ENCODE measurements at regions not wholly inside any gene's neighbourhood (a gene's known extent, or its start where the extent isn't known, plus 50 kb on each side); places are given as distances from the start of the nearest gene placed in this dataset.
A peak's percentile ranks its signal among the peaks of the same experiment; 100 is the strongest.

GRCh38 chr6:22926790-22927354 lies 357.5 kb downstream of the HDGFL1 start:
- Histone ChIP-seq H3K4me3 (no peak overlapping the region), H4K20me1 (ENCODE audit: insufficient read depth, poor library complexity, severe bottlenecking) (no peaks in the 10 kb centered on the region), H3K27me3 (no peaks in the 10 kb centered on the region), H3K79me2 (no peaks in the 10 kb centered on the region), H3K36me3 (replicated peaks; ENCODE audit: insufficient read depth, low read depth) (no peaks in the 10 kb centered on the region), H3K4me2 (no peak overlapping the region), H3K9me2 (replicated peaks; ENCODE audit: insufficient read depth) (no peaks in the 10 kb centered on the region), H3K9me3 (ENCODE audit: low read depth) (no peaks in the 10 kb centered on the region), H3K4me1 (ENCODE audit: insufficient read depth) (peaks cover 7% of the 10 kb centered on the region), H2AFZ (no peak overlapping the region), H3K27ac (no peak overlapping the region)
- peak; percentile 16 for DNase-seq (ENCODE audit: low spot score)
- TF ChIP-seq EZH2 (IDR thresholded peaks at IDR 0.05; ENCODE audit: borderline replicate concordance) (no peak), EZH2phosphoT487 (IDR thresholded peaks at IDR 0.05; ENCODE audit: low read depth, severe bottlenecking, unreplicated experiment) (no peak), CTCF (IDR thresholded peaks at IDR 0.05; ENCODE audit: poor library complexity) (no peak)
- 55% methylated on average over 2 of the region's 2 CpGs for WGBS (ENCODE audit: low lambda C conversion rate, missing lambda C conversion rate)

- Histone ChIP-seq H2AFZ (no peak overlapping the region), H3K36me3 (replicated peaks; ENCODE audit: insufficient read depth, low read depth) (no peaks in the 10 kb centered on the region), H3K27me3 (no peaks in the 10 kb centered on the region), H3K4me3 (no peak overlapping the region), H3K9me2 (replicated peaks; ENCODE audit: insufficient read depth) (no peaks in the 10 kb centered on the region), H3K79me2 (no peaks in the 10 kb centered on the region), H3K27ac (no peak overlapping the region), H4K20me1 (ENCODE audit: insufficient read depth, poor library complexity, severe bottlenecking) (no peaks in the 10 kb centered on the region), H3K4me1 (ENCODE audit: insufficient read depth) (peaks cover 7% of the 10 kb centered on the region), H3K9me3 (ENCODE audit: low read depth) (no peaks in the 10 kb centered on the region), H3K4me2 (no peak overlapping the region)
- TF ChIP-seq EZH2phosphoT487 (IDR thresholded peaks at IDR 0.05; ENCODE audit: low read depth, severe bottlenecking, unreplicated experiment) (no peak), EZH2 (IDR thresholded peaks at IDR 0.05; ENCODE audit: borderline replicate concordance) (no peak), CTCF (IDR thresholded peaks at IDR 0.05; ENCODE audit: poor library complexity) (no peak)
- no peak for DNase-seq (ENCODE audit: low spot score)
- 85% methylated on average over 2 of the region's 2 CpGs for WGBS (ENCODE audit: low lambda C conversion rate, missing lambda C conversion rate)
Measured at GRCh38 chr6:22928775-22929174, 359.4 kb downstream of the HDGFL1 start.

- no peak overlapping the region for H2AFZ ChIP-seq
- H3K4me3 ChIP-seq: no peak overlapping the region
- H3K27me3 ChIP-seq: no peaks in the 10 kb centered on the region
- H4K20me1 ChIP-seq (ENCODE audit: insufficient read depth, poor library complexity, severe bottlenecking): no peaks in the 10 kb centered on the region
- H3K4me2 ChIP-seq: no peak overlapping the region
- 71% methylated on average over 4 of the region's 4 CpGs for WGBS (ENCODE audit: low lambda C conversion rate, missing lambda C conversion rate)
- no peak for TF ChIP-seq CTCF (IDR thresholded peaks at IDR 0.05; ENCODE audit: poor library complexity)
- TF ChIP-seq EZH2phosphoT487 (IDR thresholded peaks at IDR 0.05; ENCODE audit: low read depth, severe bottlenecking, unreplicated experiment): no peak
- TF ChIP-seq EZH2 (IDR thresholded peaks at IDR 0.05; ENCODE audit: borderline replicate concordance): no peak
- H3K27ac ChIP-seq: no peak overlapping the region
- no peaks in the 10 kb centered on the region for H3K36me3 ChIP-seq (replicated peaks; ENCODE audit: insufficient read depth, low read depth)
- no peaks in the 10 kb centered on the region for H3K79me2 ChIP-seq
- no peaks in the 10 kb centered on the region for H3K9me3 ChIP-seq (ENCODE audit: low read depth)
- H3K9me2 ChIP-seq (replicated peaks; ENCODE audit: insufficient read depth): no peaks in the 10 kb centered on the region
- no peak for DNase-seq (ENCODE audit: low spot score)
- H3K4me1 ChIP-seq (ENCODE audit: insufficient read depth): peaks cover 7% of the 10 kb centered on the region
Measured at GRCh38 chr6:22929311-22929985, 360.1 kb downstream of the HDGFL1 start.
